ENCODE measurements at regions not wholly inside any gene's neighbourhood (a gene's known extent, or its start where the extent isn't known, plus 50 kb on each side); places are given as distances from the start of the nearest gene placed in this dataset.

GRCh38 chr7:36098096-36098495 lies 55.0 kb upstream of the EEPD1 start:
- TF ChIP-seq POLR2AphosphoS5 (IDR thresholded peaks at IDR 0.05) (no peak), CTCF (IDR thresholded peaks at IDR 0.05) (no peak), EP300 (IDR thresholded peaks at IDR 0.05) (no peak), POLR2A (IDR thresholded peaks at IDR 0.05) (no peak)

Data from upper lobe of left lung (tissue), 4 donors.